ENCODE measurements at regions not wholly inside any gene's neighbourhood (a gene's known extent, or its start where the extent isn't known, plus 50 kb on each side); places are given as distances from the start of the nearest gene placed in this dataset.
"Not testable (repeated sequence)": the region's sequence is repeated elsewhere in the genome, so short reads cannot be mapped to it uniquely, and the experiment has no call there.

DNA sequence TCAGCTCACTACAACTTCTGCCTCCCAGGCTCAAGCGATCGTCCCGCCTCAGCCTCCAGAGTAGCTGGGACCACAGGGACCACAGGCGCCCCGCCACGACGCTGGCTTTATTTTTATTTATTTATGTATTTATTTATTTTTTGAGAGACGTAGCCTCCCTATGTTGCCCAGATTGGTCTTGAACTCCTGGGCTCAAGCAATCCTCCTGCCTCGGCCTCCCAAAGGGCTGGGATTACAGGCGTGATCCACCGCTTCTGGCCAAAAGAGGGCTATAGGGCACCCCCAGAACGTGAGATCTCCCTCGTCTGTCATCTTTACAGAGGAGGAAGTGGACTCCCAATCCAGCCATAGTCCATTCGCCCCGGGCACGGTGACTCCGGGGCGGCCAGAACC is 125.1 kb upstream of the PTPN20 start:
- not testable (repeated sequence) for TF ChIP-seq POLR2A, POLR2AphosphoS5 (IDR thresholded peaks at IDR 0.05)
